ENCODE measurements at regions not wholly inside any gene's neighbourhood (a gene's known extent, or its start where the extent isn't known, plus 50 kb on each side); places are given as distances from the start of the nearest gene placed in this dataset.
"Not testable (repeated sequence)": the region's sequence is repeated elsewhere in the genome, so short reads cannot be mapped to it uniquely, and the experiment has no call there.

DNA sequence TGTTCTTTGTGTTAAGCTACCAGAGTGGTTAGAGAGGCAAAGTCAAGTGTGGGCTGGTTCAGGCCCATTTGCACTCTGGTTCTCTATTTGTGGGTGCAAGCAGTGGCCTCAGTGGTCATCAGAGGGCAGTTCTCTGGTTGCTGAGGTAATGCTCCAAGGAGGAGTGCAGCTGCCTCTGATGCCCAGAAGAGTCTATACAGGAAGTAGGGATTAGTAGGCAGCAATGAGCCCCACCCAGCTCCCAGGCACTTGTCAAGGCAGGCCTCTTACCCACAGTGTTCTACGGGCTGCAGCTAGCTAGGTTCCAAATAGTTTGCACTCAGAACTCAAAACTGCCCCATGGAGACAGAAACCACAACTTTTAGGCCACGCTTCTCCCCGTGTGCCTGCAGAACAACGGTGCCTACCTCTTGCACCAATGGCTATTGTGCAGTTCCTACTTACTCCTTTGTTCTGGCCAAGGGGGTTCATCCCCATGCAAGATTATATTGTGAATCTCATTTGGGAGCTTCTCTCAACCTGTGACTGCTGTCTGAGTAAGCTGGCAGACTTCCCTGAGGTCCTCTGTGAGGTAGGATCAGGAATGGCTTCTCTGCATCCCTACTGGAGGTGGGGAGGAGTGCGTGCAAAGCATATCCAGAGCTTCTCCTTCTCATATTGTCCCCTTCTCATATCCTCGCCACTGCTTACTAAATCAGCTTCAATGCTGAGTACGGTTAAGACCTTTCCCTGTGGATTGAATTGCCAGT is 410.3 kb upstream of the LMO3 start:
- no peaks in the 10 kb centered on the region for H3K36me3 Mint-ChIP-seq
- peaks cover 10% of the 10 kb centered on the region for H3K9me3 Mint-ChIP-seq
- no peaks in the 10 kb centered on the region for H3K4me1 Mint-ChIP-seq
- H3K27me3 Mint-ChIP-seq: no peaks in the 10 kb centered on the region
- no peak overlapping the region for H3K4me3 Mint-ChIP-seq
- no peak overlapping the region for H3K27ac Mint-ChIP-seq
- no peak for DNase-seq

DNA sequence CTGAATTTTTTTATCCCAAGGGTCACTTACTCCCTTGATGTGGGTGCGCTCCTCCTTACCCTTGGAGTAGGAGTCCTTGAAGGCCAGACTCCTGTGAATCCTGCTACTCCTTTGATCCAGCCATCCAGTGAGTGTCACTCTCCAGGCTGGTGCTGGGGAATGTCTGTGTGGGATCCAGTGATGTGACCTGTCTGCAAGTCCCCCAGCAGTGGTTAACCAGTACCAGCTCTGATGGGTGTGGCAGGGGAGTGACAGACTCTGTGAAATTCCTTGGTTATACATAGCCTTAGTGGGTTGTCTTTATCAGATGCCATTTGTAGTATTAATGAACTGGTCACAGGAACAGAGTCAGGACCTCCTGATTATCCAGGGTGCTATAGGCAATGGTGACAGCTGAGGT is 409.5 kb upstream of the LMO3 start:
- no peaks in the 10 kb centered on the region for H3K27me3 Mint-ChIP-seq

DNA sequence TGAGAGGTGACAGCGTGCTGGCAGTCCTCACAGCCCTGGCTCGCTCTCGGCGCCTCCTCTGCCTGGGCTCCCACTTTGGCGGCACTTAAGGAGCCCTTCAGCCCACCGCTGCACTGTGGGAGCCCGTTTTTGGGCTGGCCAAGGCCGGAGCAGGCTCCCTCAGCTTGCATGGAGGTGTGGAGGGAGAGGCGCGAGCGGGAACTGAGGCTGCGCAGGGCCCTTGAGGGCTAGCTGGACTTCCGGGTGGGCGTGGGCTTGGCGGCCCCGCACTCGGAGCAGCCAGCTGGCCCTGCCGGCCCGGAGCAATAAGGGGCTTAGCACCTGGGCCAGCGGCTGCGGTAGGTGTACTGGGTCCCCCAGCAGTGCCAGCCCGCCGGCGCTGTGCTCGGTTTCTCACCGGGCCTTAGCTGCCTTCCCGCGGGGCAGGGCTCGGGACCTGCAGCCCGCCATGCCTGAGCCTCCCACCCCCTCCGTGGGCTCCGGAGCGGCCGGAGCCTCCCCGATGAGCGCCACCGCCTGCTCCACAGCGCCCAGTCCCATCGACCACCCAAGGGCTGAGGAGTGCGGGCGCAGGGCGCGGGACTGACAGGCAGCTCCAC is 401.6 kb upstream of the LMO3 start:
- not testable (repeated sequence) for H3K27me3 Mint-ChIP-seq, H3K27ac Mint-ChIP-seq, H3K4me1 Mint-ChIP-seq, H3K36me3 Mint-ChIP-seq, H3K4me3 Mint-ChIP-seq, H3K9me3 Mint-ChIP-seq, DNase-seq

More for the DNA sequence above, 409.5 kb upstream of the LMO3 start:
- H3K27ac Mint-ChIP-seq: no peak overlapping the region
- no peaks in the 10 kb centered on the region for H3K36me3 Mint-ChIP-seq
- peaks cover 10% of the 10 kb centered on the region for H3K9me3 Mint-ChIP-seq
- no peak overlapping the region for H3K4me3 Mint-ChIP-seq
- H3K4me1 Mint-ChIP-seq: no peaks in the 10 kb centered on the region
- no peak for DNase-seq

DNA sequence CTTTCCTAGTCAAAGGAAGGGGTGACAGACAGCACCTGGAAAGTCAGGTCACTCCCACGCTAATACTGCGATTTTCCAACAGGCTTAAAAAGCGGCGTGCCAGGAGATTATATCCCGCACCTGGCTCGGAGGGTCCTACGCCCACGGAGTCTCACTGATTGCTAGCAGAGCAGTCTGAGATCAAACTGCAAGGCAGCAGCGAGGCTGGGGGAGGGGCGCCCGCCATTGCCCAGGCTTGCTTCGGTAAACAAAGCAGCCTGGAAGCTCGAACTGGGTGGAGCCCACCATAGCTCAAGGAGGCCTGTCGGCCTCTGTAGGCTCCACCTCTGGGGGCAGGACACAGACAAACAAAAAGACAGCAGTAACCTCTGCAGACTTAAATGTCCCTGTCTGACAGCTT is 392.6 kb upstream of the LMO3 start:
- DNase-seq: not testable (repeated sequence)

DNA sequence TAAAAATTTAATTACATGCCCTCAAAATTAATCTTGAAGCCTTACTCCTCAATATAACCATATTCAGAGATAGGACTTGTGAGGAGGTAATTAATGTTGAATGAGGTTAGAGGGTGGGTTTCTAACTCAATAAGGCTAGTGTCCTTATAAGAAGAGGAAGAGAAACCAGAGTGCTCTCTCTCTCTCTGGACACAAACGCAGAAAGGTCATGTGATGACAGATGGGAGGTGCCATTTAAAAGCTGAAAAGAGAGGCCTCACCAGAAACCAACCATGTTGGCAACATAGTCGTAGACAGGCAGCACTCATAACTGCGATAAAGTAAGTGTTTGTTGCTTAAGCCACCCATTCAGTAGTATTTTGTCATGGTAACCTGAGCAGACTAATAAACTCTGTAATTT is 378.5 kb upstream of the LMO3 start:
- Mint-ChIP-seq H3K4me3 (no peak overlapping the region), H3K9me3 (peaks cover 13% of the 10 kb centered on the region), H3K27ac (no peak overlapping the region), H3K4me1 (no peaks in the 10 kb centered on the region), H3K36me3 (no peaks in the 10 kb centered on the region), H3K27me3 (no peaks in the 10 kb centered on the region)
- DNase-seq: no peak

More for the DNA sequence above, 392.6 kb upstream of the LMO3 start:
- not testable (repeated sequence) for H3K9me3 Mint-ChIP-seq, H3K4me3 Mint-ChIP-seq, H3K27me3 Mint-ChIP-seq, H3K36me3 Mint-ChIP-seq, H3K4me1 Mint-ChIP-seq, H3K27ac Mint-ChIP-seq

DNA sequence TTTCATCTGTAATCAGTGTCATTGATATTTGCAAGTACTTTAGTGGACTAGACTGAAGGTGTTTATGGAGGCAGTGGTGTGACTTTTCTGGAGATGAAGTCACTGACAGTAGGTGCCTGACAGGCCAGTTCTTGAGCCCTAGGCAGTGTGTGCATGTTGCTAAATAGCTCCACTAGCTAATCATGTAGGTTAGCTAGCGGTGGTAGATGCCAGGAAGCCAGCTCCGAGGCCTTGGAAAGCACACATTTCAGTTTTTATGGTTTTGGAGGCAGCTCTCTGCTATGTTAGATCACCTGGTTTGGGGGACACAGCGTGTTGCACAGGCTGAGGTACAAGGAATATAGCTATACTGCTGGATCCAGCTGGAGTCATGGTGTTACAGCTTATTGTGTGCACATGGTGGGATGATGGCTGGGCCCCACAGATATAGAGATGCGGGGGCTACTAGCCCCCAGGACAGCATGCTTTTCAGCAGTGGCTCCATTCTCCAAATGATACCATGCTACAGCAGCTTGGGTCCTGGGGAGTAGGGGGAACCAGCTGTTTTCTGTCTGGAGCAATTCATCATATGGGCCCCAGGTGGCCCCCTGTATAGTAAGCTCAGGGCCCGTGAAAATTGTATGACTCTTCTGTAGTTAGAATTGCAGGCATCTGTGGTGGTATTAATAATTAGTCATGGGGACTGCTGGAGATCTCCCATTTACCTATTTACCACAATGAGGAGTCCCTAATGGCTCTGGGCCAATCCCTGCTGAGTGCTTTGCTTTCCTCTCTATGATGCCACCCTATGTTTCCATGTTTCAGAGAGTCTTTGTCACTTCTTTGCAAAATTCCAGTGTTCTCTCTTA is 367.2 kb upstream of the LMO3 start:
- Mint-ChIP-seq H3K27me3 (no peaks in the 10 kb centered on the region), H3K9me3 (peaks cover 14% of the 10 kb centered on the region), H3K36me3 (no peaks in the 10 kb centered on the region), H3K27ac (no peak overlapping the region), H3K4me3 (no peak overlapping the region), H3K4me1 (no peaks in the 10 kb centered on the region)
- no peak for DNase-seq

DNA sequence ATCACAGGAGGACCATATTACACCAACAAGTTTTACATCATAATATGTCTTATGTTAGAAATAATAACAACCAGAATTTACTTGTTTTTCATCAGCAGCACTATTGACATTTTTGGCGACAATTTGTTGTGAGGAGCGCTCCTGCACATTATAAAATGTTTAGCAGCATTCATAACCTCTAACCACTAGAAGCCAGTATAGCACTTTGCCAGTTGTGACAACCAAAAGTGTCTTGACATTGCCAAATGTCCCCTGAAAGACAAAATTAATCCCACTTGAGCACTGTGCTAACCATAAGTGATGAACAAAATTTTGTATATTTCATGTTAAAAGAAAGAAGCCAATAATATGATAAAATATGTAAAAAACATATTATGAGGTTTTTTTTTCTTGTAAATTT is 356.9 kb upstream of the LMO3 start:
- H3K27ac Mint-ChIP-seq: no peak overlapping the region
- H3K36me3 Mint-ChIP-seq: no peaks in the 10 kb centered on the region
- no peak overlapping the region for H3K4me3 Mint-ChIP-seq
- no peak for DNase-seq
- H3K9me3 Mint-ChIP-seq: peaks cover 4% of the 10 kb centered on the region
- H3K27me3 Mint-ChIP-seq: no peaks in the 10 kb centered on the region
- no peaks in the 10 kb centered on the region for H3K4me1 Mint-ChIP-seq

DNA sequence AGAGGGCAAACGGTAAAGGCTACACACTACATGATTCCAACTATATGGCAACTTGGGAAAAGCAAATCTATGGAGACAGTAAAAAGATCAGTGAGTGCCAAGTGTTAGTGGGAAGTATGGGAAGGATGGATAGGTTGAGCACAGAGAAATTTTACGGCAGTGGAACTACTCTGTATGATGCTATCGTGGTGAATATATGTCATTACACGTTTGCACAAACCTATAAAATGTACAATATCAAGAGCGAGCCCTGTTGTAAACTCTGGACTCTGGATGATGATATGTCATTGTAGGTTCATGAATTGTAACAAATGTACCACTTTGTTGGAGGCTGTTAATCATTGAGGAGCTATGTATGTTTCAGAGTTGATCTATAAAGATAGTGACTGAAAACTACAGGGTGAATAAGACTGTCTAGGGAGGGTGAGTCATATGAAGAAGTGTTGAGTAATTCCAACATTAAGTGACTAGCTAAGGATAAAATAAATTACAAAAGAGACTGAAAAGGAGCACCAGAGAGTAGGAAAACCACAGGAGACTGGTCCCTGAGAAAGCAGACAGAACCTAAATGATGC is 349.2 kb upstream of the LMO3 start:
- peaks cover 9% of the 10 kb centered on the region for H3K9me3 Mint-ChIP-seq
- H3K27ac Mint-ChIP-seq: no peak overlapping the region
- no peak overlapping the region for H3K4me3 Mint-ChIP-seq
- no peaks in the 10 kb centered on the region for H3K36me3 Mint-ChIP-seq
- H3K4me1 Mint-ChIP-seq: no peaks in the 10 kb centered on the region
- DNase-seq: no peak
- H3K27me3 Mint-ChIP-seq: no peaks in the 10 kb centered on the region

DNA sequence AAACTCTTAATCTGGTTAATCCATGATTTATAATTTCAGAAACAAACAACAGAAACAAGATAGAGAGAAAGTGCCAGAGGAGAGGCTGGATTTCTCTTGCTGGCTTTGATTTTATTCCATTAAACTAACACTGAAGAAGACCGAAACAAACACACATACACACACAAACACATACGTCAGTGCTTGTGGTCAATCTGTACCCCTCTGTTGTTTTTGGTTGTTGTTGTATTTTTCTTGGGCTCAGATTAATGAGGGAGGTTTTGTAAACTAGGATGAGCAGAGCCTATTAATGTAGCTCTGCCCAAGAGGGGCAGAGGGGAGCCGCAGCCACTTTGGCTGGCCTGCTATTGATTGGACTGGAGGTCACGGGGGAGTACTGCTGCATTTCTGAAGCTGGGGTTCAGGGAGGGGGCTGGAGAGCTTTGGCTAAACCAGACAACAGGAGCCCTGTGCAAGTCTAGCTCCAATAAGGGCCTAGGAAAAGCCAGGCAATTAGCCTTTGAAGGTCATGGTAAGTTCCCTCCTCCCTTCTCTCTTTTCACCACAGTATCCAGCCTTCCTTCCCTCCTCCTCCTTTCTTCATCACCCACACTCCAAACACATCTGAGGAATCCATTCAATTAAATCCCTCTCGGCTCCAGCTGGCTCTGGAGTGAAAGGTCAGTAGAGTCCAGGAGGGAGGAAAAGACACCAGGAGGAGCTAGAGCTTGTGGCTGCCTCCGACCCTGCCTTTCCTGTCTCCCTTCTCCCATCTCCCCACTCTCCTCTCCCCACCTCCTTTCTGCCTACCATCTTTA is 344.1 kb upstream of the LMO3 start:
- Mint-ChIP-seq H3K4me1 (no peaks in the 10 kb centered on the region), H3K27ac (no peak overlapping the region), H3K4me3 (no peak overlapping the region), H3K27me3 (no peaks in the 10 kb centered on the region), H3K9me3 (peaks cover 8% of the 10 kb centered on the region), H3K36me3 (no peaks in the 10 kb centered on the region)
- no peak for DNase-seq

DNA sequence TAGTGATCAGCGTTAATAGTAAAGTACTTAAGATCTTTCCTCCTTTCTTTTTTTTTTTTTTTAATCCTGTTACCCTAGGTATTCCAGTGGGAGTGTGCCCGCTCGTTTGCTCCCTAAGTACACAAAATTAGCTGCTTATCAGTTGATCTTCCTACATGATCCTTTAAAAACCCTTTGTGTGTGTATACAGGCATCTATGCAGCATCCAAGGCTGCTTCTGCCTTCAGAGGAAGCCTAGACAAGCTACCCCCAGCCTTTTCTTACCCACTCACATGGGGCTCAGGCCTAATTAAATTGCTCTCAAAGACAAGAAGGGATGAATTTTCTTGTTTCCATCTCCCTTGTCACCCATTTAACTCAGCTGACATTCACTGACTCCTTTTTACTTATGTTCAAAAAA is 343.4 kb upstream of the LMO3 start:
- peaks cover 6% of the 10 kb centered on the region for H3K9me3 Mint-ChIP-seq
- no peak overlapping the region for H3K27ac Mint-ChIP-seq
- no peak for DNase-seq
- no peaks in the 10 kb centered on the region for H3K36me3 Mint-ChIP-seq
- no peaks in the 10 kb centered on the region for H3K27me3 Mint-ChIP-seq
- H3K4me1 Mint-ChIP-seq: no peaks in the 10 kb centered on the region
- H3K4me3 Mint-ChIP-seq: no peak overlapping the region

DNA sequence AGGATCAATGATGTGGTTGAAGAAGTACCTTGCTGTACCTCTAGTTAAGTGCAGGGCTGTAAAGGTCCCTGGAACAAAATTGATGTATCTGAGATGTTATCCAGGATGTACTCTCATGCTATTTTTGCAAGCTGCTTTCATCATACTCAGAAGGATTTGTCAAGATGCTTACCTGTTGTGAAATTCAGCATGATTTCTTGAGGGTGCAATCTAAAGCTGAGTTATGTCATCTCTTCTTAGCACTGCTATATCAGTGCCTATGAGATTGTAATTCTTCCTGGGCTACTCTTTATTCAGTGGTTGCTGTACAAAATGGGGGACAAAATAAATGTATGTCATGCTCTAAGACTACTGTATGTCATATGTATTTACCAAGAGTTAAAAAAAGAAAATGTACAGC is 340.7 kb upstream of the LMO3 start:
- no peak overlapping the region for H3K27ac Mint-ChIP-seq
- no peak overlapping the region for H3K4me3 Mint-ChIP-seq
- H3K36me3 Mint-ChIP-seq: no peaks in the 10 kb centered on the region
- H3K27me3 Mint-ChIP-seq: no peaks in the 10 kb centered on the region
- H3K4me1 Mint-ChIP-seq: no peaks in the 10 kb centered on the region
- DNase-seq: no peak
- peaks cover 1% of the 10 kb centered on the region for H3K9me3 Mint-ChIP-seq

DNA sequence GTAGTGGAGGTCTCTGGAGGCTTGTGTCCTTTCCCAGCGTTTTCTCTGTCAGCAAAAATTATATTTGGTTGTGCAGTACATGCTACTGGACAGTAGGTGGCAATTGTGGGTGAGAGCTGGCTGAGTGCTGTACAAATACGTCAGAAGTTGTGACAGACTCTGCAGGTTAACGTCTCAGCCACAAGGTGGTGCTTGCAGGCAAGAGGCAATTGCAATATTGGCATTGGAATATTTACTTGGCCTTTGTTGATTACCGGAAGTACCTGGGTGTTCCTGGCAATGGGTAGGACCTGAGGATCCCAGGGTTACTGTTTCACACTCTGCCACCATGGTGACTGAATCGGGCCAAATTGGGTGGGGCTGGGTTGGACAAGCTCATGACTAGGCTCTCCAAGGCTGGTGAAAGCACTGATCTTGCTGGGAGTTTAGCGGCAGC is 333.9 kb upstream of the LMO3 start:
- H3K4me3 Mint-ChIP-seq: no peak overlapping the region
- no peaks in the 10 kb centered on the region for H3K4me1 Mint-ChIP-seq
- DNase-seq: peak; percentile 26
- H3K27ac Mint-ChIP-seq: no peak overlapping the region
- H3K36me3 Mint-ChIP-seq: no peaks in the 10 kb centered on the region
- peaks cover 14% of the 10 kb centered on the region for H3K9me3 Mint-ChIP-seq
- no peaks in the 10 kb centered on the region for H3K27me3 Mint-ChIP-seq

DNA sequence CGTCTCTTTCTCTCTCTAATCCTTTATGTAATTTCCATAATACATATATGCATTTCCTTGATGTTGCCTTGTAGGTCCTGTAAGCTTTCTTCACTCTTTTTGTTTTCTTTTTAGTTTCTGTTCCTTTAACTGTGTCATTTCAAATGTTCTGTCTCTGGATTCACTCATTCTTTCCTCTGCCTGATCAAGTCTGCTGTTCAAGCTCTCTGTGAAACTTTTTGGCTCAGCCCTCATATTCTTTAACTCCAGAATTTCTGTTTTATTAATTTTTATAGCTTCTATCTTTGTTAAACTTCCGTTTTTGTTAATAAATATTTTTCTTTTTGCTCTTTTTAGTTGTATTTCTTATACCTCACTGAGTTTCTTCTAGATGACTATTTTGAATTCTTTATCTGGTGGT is 321.3 kb upstream of the LMO3 start:
- Mint-ChIP-seq H3K36me3 (no peaks in the 10 kb centered on the region), H3K4me1 (no peaks in the 10 kb centered on the region), H3K9me3 (peaks cover 8% of the 10 kb centered on the region), H3K27ac (no peak overlapping the region), H3K27me3 (no peaks in the 10 kb centered on the region), H3K4me3 (no peak overlapping the region)
- no peak for DNase-seq

DNA sequence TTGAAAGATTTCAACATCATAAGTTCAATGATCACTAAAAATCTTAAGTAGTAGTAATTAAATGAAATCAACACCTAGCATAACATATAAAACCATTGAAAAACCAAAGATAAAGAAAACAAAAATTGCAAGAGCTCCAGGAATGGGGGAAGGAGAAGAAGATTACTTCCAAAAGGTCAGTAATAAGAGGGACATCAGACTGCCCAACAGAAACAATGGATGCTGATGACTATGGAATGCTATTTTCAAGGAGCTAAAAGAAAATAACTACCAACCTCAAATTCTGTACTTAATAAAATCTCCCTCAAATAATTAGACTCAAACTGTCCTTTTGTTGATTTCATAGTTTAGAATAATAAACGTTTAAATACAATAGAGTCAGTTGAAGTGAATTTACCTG is 314.5 kb upstream of the LMO3 start:
- Mint-ChIP-seq H3K27me3 (no peaks in the 10 kb centered on the region), H3K27ac (no peak overlapping the region), H3K4me3 (no peak overlapping the region), H3K36me3 (no peaks in the 10 kb centered on the region), H3K9me3 (peaks cover 15% of the 10 kb centered on the region), H3K4me1 (no peaks in the 10 kb centered on the region)
- no peak for DNase-seq

DNA sequence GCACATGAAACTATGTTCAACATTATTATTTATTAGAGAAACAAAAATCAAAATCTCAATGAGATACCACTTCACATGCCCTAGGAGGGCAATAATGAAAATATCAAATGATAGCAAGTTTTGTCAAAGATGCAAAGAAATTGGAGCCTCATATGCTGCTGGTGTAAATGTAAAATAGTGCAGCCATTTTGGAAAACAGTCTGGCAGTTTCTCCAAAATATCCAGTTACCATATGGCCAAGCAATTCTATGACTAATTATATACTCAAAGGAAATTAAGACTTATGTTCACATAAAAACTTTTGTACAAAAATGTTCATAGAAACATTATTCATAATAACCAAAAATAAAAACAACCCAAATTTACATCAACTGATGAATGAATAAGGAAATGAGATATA is 313.6 kb upstream of the LMO3 start:
- Mint-ChIP-seq H3K27me3 (no peaks in the 10 kb centered on the region), H3K36me3 (no peaks in the 10 kb centered on the region), H3K4me1 (no peaks in the 10 kb centered on the region), H3K9me3 (peaks cover 16% of the 10 kb centered on the region), H3K4me3 (no peak overlapping the region), H3K27ac (no peak overlapping the region)
- DNase-seq: no peak
